ENCODE measurements at regions not wholly inside any gene's neighbourhood (a gene's known extent, or its start where the extent isn't known, plus 50 kb on each side); places are given as distances from the start of the nearest gene placed in this dataset.
"Not testable (repeated sequence)": the region's sequence is repeated elsewhere in the genome, so short reads cannot be mapped to it uniquely, and the experiment has no call there.

GRCh38 chr20:47890708-47891107 lies 105.4 kb upstream of the SULF2 start:
- DNase-seq (ENCODE audit: low spot score), result not testable (repeated sequence)

DNA sequence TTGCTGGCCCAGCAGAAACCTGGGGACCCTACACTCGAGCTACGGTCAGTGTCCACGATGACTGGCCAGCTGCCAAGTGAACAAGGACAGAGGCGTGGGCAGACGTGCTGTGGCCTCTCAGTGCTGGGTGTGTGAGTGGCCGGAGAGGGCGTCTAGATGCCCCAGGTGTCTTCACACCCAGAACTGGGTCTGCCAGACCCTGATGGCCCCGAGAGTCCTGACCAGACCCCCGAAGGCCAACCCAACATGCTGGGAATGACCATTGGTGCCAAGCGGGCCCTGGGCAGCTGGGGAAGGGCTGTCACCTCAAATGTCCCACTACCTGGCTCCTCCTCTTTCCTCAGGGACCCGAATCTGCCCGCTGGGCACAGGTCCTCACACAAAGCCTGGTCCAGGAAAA lies 104.5 kb upstream of the SULF2 start:
- DNase-seq (ENCODE audit: low spot score), result not testable (repeated sequence)

DNA sequence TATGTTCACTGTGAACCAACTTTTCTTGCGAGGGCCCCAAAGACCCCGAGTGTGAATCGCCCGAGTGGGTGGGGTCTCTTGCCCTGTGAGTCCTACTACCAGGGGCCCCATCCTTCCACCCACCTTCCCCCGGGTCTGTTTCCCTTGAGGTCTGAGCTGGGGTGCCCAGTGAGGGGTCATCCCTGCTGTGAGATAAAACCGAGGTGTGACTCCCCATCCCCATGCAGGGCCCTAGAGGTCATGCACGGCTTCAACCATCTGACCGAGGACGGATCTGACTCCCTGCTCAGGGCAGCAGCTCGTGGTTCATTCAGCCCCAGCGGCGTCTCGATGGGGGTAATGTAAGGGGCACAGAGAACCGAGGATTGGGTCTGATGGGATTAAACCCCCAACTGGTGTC lies 103.1 kb upstream of the SULF2 start:
- no peak for DNase-seq (ENCODE audit: low spot score)

- DNase-seq (ENCODE audit: low spot score), result no peak
Observed at GRCh38 chr20:47887477-47888080, 102.3 kb upstream of the SULF2 start.

DNA sequence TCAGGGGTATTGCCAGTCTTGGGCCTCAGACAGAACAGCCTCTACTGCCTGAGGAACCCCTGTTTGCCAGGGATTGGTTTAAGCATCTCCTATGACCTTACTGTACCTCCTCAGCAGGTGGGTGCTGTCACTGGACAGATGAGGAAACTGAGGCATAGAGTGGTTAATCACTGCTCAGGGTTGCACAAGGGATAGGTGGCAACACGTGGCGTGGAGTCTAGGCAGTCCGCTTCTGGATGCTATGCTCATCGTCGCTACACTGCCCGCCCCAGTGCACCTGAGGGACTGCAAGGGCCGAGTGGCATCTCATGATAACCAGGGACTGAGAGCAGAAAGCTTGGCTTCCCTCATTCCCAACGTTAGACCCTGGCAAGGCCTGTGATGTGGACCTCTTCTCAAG lies 101.8 kb upstream of the SULF2 start:
- no peak for DNase-seq (ENCODE audit: low spot score)

DNA sequence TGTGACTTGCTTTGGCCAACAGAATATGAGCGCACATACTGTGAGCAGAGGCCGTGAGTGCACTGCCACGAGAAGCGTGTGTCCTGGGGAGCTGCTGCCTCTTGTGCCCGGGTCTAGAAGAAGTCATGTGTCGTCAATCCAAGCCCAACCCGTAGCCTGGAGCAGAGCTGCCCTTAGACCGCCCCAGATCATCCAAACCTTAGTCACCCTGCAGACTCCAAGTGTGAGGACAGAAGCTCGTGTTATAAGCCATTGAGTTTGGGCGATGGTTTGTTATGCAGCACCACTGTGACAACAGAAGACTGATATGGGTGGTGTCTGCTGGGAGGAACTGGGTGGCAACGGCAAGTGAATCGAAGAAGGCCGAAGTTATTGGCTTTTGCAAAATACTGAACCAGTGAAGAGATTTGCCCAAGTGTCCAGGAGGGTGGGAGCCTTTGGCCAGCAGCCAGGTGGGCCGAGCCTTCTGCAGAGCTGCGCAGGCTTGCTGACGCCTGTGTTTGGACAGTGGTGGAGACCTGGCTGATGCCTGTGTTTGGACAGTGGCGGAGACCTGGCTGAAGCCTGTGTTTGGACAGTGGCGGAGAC lies 101.3 kb upstream of the SULF2 start:
- DNase-seq (ENCODE audit: low spot score), result no peak

DNA sequence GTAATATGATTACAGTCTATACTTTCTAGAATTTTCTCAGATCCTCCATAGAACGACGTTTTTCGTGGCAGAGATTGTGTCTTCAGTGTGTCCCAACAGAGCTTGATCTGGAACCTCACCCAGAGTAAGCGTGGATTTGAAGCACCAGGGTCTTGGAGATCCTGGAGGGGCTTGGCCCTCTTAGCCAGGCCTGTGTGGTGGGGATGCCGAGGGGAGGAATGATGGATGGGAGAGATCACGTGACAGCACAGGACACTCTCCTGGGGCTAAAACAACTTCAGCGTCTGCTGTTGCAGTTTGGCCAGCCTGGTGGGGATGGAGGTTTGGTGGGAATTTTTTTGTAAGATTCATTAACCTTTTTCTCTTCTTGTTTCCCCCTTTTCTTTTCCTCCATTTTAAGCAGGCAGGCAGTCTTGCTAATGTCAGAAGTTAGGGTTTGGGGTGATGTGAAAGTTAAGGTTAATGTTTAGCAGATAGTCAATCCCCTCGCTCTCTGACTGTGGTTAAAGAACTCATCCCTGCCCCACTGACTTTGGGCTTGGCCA lies 100.7 kb upstream of the SULF2 start:
- no peak for DNase-seq (ENCODE audit: low spot score)

DNA sequence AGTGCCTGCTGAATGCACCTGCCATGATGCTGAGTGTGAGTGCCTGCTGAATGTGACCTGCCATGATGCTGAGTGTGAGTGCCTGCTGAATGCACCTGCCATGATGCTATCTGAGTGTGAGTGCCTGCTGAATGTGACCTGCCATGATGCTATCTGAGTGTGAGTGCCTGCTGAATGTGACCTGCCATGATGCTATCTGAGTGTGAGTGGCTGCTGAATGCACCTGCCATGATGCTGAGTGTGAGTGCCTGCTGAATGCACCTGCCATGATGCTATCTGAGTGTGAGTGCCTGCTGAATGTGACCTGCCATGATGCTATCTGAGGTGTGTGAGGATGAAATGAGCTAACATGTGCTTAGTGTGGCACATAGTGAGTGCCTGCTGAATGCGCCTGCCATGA lies 98.7 kb upstream of the SULF2 start:
- DNase-seq (ENCODE audit: low spot score), result not testable (repeated sequence)

- DNase-seq (ENCODE audit: low spot score), result no peak
Observed at GRCh38 chr20:47883186-47883585, 97.9 kb upstream of the SULF2 start.

GRCh38 chr20:47879771-47880170 lies 94.5 kb upstream of the SULF2 start:
- DNase-seq (ENCODE audit: low spot score), result no peak

DNA sequence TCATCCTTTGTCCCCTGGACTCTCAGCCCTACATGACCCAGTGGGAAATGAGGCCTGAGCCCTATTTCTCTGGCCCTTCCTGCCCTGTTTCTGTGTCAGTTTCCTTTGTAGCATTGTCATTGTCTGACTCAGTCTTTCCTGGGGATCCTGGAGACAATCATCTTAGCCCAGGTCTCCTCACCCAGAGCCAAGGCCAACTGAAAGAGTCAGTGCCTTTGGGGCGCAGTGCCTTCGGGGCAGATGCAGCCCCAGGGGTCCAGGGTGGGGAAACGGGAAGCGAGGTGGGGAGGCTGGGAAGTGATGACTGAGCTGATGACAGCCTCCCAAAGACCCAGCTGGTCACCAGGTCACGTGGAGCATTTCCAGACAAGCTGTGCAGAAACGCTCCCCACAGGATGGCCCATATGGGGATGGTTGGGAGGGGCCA lies 93.3 kb upstream of the SULF2 start:
- no peak for DNase-seq (ENCODE audit: low spot score)

GRCh38 chr20:47876311-47877088 lies 91.2 kb upstream of the SULF2 start:
- no peak for DNase-seq (ENCODE audit: low spot score)

GRCh38 chr20:47875297-47876025 lies 90.2 kb upstream of the SULF2 start:
- DNase-seq (ENCODE audit: low spot score), result no peak

DNA sequence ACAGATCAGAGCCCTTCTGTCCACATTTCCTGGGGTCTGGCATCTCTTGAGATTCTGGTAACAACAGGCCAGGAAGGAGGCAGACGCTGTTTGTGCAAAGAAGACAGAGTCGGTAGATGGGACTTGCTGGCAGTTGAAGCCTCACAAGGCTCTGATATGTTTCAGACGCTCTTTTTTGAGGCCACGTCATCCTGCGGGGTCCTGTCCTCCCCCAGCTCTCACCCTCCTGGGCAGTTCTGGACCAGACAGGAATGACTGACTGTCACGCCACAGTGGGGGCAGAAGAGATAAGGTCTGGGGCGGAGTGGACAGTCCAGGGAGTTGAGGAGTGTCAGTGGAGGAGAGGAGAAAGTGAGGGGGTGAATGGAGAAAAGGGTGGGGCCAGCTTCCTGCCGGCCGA lies 87.1 kb upstream of the SULF2 start:
- no peak for DNase-seq (ENCODE audit: low spot score)

DNA sequence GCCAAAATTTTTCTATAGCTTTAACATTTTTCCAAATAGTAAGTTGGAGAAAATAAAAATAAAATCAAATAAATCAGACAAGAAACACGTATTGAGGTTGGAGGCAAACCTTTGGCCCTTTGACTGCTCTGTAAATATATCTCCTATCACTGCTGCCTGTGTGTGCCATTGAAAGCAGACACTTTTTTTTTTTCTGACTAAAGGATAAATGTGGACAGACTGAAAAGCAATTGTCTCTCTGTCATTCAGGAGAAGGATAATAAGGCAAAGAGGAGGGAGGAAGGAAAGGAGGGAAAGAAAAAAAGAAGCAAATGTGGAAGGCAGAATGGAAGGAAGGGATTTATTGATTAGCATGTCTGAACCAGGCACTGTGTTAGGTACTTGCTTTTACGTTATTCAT lies 85.2 kb upstream of the SULF2 start:
- DNase-seq (ENCODE audit: low spot score), result no peak

DNA sequence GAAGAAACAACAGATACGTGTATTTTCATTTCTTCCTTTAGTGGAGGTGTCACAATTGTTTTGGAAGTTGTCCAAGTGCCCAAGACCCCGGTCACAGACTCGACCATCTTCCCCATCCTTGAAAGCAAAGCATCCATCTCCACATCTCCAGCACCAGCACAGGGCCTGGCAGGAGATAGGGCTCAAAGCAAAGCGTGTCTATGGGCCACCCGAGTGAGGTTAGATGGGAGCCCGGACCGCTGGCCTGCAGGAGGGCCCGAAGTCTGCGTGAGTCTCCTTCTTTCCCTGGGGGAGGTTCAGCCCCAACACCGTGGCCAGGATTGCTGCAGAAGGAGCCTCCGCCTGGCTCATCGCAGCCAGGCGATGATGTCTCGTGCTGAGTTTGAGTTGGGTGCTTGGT lies 83.5 kb upstream of the SULF2 start:
- no peak for DNase-seq (ENCODE audit: low spot score)

GRCh38 chr20:47868236-47868635 lies 83.0 kb upstream of the SULF2 start:
- DNase-seq (ENCODE audit: low spot score), result no peak

GRCh38 chr20:47867831-47868230 lies 82.5 kb upstream of the SULF2 start:
- DNase-seq (ENCODE audit: low spot score), result no peak

GRCh38 chr20:47866480-47866879 lies 81.2 kb upstream of the SULF2 start:
- no peak for DNase-seq (ENCODE audit: low spot score)

- no peak for DNase-seq (ENCODE audit: low spot score)
Observed at GRCh38 chr20:47865912-47866311, 80.6 kb upstream of the SULF2 start.

- DNase-seq (ENCODE audit: low spot score), result no peak
Observed at GRCh38 chr20:47865451-47865850, 80.2 kb upstream of the SULF2 start.

DNA sequence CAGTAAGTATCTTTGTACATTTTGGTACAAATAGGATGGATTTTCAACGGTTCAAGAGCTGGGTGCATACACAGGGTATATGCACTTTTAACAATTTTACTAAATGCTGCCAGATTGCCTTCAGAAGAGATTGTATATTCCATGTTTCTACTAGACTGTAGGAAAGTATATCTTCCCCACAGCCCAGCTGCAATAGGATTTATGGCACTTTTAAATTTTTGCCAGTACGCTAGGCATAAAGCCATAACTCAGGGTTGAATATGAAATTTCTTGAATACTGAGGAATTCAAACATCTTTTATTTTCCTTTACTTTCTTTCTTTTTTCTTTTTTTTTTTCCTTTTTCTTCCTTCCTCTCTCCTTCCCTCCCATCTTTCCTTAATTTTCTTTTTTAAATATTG lies 78.7 kb upstream of the SULF2 start:
- no peak for DNase-seq (ENCODE audit: low spot score)

Data from COLO829 (cell line).